ENCODE measurements at regions not wholly inside any gene's neighbourhood (a gene's known extent, or its start where the extent isn't known, plus 50 kb on each side); places are given as distances from the start of the nearest gene placed in this dataset.

DNA sequence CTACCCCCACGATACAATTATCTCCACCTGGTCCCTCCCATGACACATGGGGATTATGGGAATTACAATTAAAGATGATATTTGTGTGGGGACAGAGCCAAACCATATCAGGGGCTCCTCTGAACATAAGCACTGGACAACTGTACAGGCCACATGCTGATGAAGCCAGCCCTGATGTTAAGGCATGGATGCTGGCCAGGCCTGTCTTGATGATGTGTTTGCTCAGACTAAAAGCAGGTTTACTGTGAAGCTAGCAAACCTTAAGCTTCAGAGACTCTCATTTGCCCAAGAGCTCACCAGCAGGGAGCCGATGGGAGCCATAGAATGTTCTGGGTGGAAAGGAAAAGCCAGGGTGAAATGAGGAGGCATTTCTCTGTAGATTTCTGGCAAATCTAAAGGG, 135.3 kb upstream of the KCNK1 start:
- FAIRE-seq (no peak), DNase-seq (ENCODE audit: insufficient read length, low spot score) (no peak)

GRCh38 chr1:233479110-233479890, 134.6 kb upstream of the KCNK1 start:
- DNase-seq (ENCODE audit: insufficient read length, low spot score) (no peak), FAIRE-seq (no peak)
- TF ChIP-seq, protein P1, sequence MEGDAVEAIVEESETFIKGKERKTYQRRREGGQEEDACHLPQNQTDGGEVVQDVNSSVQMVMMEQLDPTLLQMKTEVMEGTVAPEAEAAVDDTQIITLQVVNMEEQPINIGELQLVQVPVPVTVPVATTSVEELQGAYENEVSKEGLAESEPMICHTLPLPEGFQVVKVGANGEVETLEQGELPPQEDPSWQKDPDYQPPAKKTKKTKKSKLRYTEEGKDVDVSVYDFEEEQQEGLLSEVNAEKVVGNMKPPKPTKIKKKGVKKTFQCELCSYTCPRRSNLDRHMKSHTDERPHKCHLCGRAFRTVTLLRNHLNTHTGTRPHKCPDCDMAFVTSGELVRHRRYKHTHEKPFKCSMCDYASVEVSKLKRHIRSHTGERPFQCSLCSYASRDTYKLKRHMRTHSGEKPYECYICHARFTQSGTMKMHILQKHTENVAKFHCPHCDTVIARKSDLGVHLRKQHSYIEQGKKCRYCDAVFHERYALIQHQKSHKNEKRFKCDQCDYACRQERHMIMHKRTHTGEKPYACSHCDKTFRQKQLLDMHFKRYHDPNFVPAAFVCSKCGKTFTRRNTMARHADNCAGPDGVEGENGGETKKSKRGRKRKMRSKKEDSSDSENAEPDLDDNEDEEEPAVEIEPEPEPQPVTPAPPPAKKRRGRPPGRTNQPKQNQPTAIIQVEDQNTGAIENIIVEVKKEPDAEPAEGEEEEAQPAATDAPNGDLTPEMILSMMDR (IDR thresholded peaks at IDR 0.05; ENCODE audit: insufficient read depth, missing control alignments), result no peak

More for the DNA sequence above, 135.3 kb upstream of the KCNK1 start:
- TF ChIP-seq, protein P1 (IDR thresholded peaks at IDR 0.05; ENCODE audit: insufficient read depth, missing control alignments), result no peak

DNA sequence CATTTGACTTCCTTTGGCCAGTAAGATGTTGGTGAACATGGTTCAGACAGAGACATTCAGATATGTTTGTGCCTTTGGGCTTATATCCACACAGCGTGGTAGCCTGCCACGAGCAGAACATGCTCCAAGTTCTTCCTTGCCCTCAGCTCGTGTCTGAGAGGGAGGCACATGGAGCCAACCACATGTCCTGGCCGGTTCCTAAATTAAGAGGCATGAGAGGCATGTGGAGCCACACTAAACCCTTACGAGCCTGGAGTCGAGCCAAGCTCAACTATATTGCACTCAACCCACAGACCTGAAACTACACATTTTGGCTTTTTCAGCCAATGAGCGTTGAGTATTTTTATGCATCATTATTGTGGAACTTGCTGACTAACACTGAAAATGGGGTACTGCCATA, 133.7 kb upstream of the KCNK1 start:
- DNase-seq (ENCODE audit: insufficient read length, low spot score) (no peak), FAIRE-seq (no peak)
- TF ChIP-seq, protein P1 (IDR thresholded peaks at IDR 0.05; ENCODE audit: insufficient read depth, missing control alignments), result no peak

- DNase-seq (ENCODE audit: insufficient read length, low spot score), result no peak
- TF ChIP-seq, protein P1 (IDR thresholded peaks at IDR 0.05; ENCODE audit: insufficient read depth, missing control alignments), result no peak
- no peak for FAIRE-seq
These were observed 131.5 kb upstream of the KCNK1 start for GRCh38 chr1:233482388-233482787.

DNA sequence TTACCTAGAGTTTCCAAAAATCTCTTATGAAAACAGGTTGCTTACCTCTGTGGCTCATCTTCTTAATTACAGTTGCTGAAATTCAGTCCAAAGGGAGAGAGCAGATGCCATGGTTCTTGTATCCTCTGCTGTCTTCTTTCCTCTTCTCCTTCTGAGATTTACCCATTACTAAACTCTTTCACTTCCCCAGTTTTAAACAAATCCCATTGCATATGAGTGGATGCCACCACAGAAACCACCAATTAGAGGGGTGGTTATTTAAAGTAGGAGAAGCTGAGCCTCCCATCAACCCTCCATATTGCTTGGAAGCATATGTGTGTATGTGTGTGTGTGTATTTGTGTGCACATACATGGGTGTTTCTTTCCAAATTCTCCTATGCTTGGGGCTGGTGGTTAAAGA, 128.5 kb upstream of the KCNK1 start:
- FAIRE-seq (no peak), DNase-seq (ENCODE audit: insufficient read length, low spot score) (no peak)
- TF ChIP-seq, protein P1 (IDR thresholded peaks at IDR 0.05; ENCODE audit: insufficient read depth, missing control alignments), result no peak

DNA sequence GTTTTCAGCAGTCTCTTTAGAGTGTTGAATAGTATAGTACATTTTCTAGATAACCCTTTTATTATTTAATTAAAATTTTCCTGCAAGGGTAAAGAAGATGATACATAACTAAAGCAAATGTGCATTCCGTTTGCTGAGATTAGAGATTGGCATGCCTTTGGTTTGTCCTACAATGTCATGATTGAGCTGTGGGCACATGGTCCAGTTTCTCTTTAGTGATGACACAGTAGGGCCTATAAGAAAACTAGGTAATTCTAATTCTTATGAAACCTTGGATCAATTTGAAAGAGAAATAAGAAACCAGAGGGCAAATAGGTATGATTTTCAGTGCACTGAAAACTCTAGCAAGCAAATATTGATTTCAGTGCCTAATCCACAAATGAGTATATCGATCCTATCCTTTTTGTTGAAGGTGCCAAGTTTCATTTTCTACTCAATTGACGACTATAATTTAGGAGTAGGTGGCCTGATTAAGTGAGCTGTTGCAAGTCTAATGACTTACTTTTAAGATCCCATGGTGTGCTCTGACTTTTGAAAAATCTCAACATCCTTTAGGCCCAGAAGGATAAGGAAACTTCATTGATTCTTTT, 128.0 kb upstream of the KCNK1 start:
- TF ChIP-seq, protein P1 (IDR thresholded peaks at IDR 0.05; ENCODE audit: insufficient read depth, missing control alignments), result no peak
- no peak for FAIRE-seq
- no peak for DNase-seq (ENCODE audit: insufficient read length, low spot score)

DNA sequence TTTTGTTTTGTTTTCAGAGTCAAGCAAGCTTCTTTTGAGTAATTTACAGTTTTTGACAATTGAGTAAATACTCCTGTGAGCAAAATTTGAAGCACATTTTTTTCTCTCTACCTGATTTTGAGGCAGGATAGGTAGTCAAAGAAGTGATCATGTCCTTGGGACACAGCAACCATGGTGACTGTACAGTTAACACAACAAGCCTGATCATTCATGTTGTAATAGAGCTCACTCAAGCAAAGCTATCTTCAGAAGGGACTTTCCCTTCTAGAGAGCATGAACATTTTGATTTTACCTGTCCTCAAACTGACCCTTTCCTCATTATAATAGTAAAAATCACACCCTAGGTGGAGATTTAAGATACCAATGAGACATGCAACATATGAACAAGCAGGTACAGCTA, 126.5 kb upstream of the KCNK1 start:
- no peak for FAIRE-seq
- DNase-seq (ENCODE audit: insufficient read length, low spot score), result no peak
- TF ChIP-seq, protein P1 (IDR thresholded peaks at IDR 0.05; ENCODE audit: insufficient read depth, missing control alignments), result no peak
